Neural cell (in vitro differentiated cells): ENCODE measurements at regions not wholly inside any gene's neighbourhood (a gene's known extent, or its start where the extent isn't known, plus 50 kb on each side); places are given as distances from the start of the nearest gene placed in this dataset.

ENCODE experiments used
- H2AFZ ChIP-seq: fragments of 200-600, 300-800 bp; sonication (generic), shearing (Covaris generic); 2 replicates; pipeline ENCODE4 v1.6.0; 2014; ENCODE audit warnings: low read depth, mild to moderate bottlenecking, antibody characterized with exemption, low read length, moderate library complexity
- H3F3A ChIP-seq: fragments of 200-600 bp; shearing (Covaris generic); 2 replicates; pipeline ENCODE4 v1.6.1; 2016; ENCODE audit warnings: mild to moderate bottlenecking, moderate library complexity, mixed read lengths, antibody characterized with exemption, low read length; ENCODE audit not compliant: insufficient read depth, poor library complexity, severe bottlenecking
- H3K27ac ChIP-seq: fragments of 200-600, 300-800 bp; sonication (generic), shearing (Covaris generic); 2 replicates; pipeline ENCODE4 v1.5.1; 2014; ENCODE audit warnings: mild to moderate bottlenecking, low read length, moderate library complexity
- H3K27me3 ChIP-seq: fragments of 300-800, 200-600 bp; sonication (generic), shearing (Covaris generic); 2 replicates; pipeline ENCODE4 v1.6.0; 2014; ENCODE audit warnings: mild to moderate bottlenecking, low read depth, low read length, moderate library complexity; ENCODE audit not compliant: insufficient read depth
- H3K36me3 ChIP-seq: fragments of 300-800, 200-600 bp; sonication (generic), shearing (Covaris generic); 2 replicates; pipeline ENCODE4 v1.5.1; 2014; ENCODE audit warnings: mild to moderate bottlenecking, antibody characterized with exemption, low read length, moderate library complexity; ENCODE audit not compliant: insufficient read depth
- H3K4me2 ChIP-seq: fragments of 300-800, 200-600 bp; sonication (generic), shearing (Covaris generic); 2 replicates; pipeline ENCODE4 v1.6.0; 2014; ENCODE audit warnings: mild to moderate bottlenecking, low read length
- H3K4me3 ChIP-seq: fragments of 300-800, 200-600 bp; sonication (generic), shearing (Covaris generic); 2 replicates; pipeline ENCODE4 v1.5.1; 2014; ENCODE audit warnings: mild to moderate bottlenecking, low read length, moderate library complexity
- H3K79me2 ChIP-seq: fragments of 200-600 bp; shearing (Covaris generic); replicated peaks from 2 replicates; pipeline ENCODE4 v1.6.0; 2014; ENCODE audit warnings: mild to moderate bottlenecking, low read length, moderate library complexity; ENCODE audit not compliant: insufficient read depth
- H3K9ac ChIP-seq: fragments of 300-800, 200-600 bp; sonication (generic), shearing (Covaris generic); 2 replicates; pipeline ENCODE4 v1.6.1; 2016; ENCODE audit warnings: mild to moderate bottlenecking, low read length, mixed read lengths
- H3K9me2 ChIP-seq: fragments of 200-600 bp; shearing (Covaris generic); 2 replicates; pipeline ENCODE4 v1.6.1; 2016; ENCODE audit warnings: mild to moderate bottlenecking, low read length, mixed read lengths; ENCODE audit not compliant: insufficient read depth
- H3K9me3 ChIP-seq: fragments of 200-600, 300-800 bp; sonication (generic), shearing (Covaris generic); 2 replicates; pipeline ENCODE4 v1.6.1; 2016; ENCODE audit warnings: mild to moderate bottlenecking, mixed run types, low read length, moderate library complexity, mixed read lengths
- H4K20me1 ChIP-seq: fragments of 200-600 bp; shearing (Covaris generic); 2 replicates; pipeline ENCODE4 v1.6.1; 2016; ENCODE audit warnings: mild to moderate bottlenecking, mixed run types; ENCODE audit not compliant: insufficient read depth
- CTCF ChIP-seq: fragments of 450-650 bp; IDR thresholded peaks from 2 replicates; pipeline ENCODE4 v1.5.1; 2014; ENCODE audit warnings: antibody characterized with exemption, mild to moderate bottlenecking, moderate library complexity; ENCODE audit not compliant: poor library complexity, severe bottlenecking
- EP300 ChIP-seq: fragments of 450-650 bp; conservative IDR thresholded peaks from 2 replicates; pipeline ENCODE4 v1.6.1; 2014; ENCODE audit warnings: antibody characterized with exemption, mild to moderate bottlenecking, moderate library complexity; ENCODE audit not compliant: poor library complexity, severe bottlenecking
- EZH2 ChIP-seq: fragments of 200-600, 300-800 bp; shearing (Covaris generic), sonication (generic); IDR thresholded peaks from 2 replicates; pipeline ENCODE4 v1.6.1; 2014; ENCODE audit warnings: antibody characterized with exemption, low read length, borderline replicate concordance, mild to moderate bottlenecking; ENCODE audit not compliant: insufficient read depth, poor library complexity, severe bottlenecking
- MXI1 ChIP-seq: fragments of 450-650 bp; conservative IDR thresholded peaks from 2 replicates; pipeline ENCODE4 v1.6.1; 2014; ENCODE audit warnings: antibody characterized with exemption, mild to moderate bottlenecking; ENCODE audit not compliant: poor library complexity, severe bottlenecking
- POLR2AphosphoS5 ChIP-seq: IDR thresholded peaks from 2 replicates; pipeline ENCODE4 v1.6.1; 2012
- RAD21 ChIP-seq: fragments of 450-650 bp; conservative IDR thresholded peaks from 2 replicates; pipeline ENCODE4 v1.6.1; 2014; ENCODE audit warnings: antibody characterized with exemption, mild to moderate bottlenecking, moderate library complexity
- REST ChIP-seq: IDR thresholded peaks from 2 replicates; pipeline ENCODE4 v1.6.1; 2012; ENCODE audit warnings: borderline replicate concordance
- SMC3 ChIP-seq: fragments of 450-650 bp; conservative IDR thresholded peaks from 2 replicates; pipeline ENCODE4 v1.6.1; 2014; ENCODE audit warnings: antibody characterized with exemption, mild to moderate bottlenecking, moderate library complexity; ENCODE audit not compliant: poor library complexity
- TAF1 ChIP-seq: IDR thresholded peaks from 2 replicates; pipeline ENCODE4 v1.6.1; 2012; ENCODE audit warnings: low read depth

GRCh38 chr12:14310866-14311265, 54.6 kb upstream of the ATF7IP start:
- no peaks in the 10 kb centered on the region for H3K27me3 ChIP-seq
- no peaks in the 10 kb centered on the region for H3K9me3 ChIP-seq
- H3K9ac ChIP-seq, result no peak overlapping the region
- H2AFZ ChIP-seq, result no peak overlapping the region
- H3K27ac ChIP-seq, result no peak overlapping the region
- no peak for TF ChIP-seq POLR2AphosphoS5
- no peak for TF ChIP-seq REST
- TF ChIP-seq EZH2, result no peak
- no peak for TF ChIP-seq MXI1
- TF ChIP-seq TAF1, result no peak
- TF ChIP-seq EP300, result no peak
- no peak for TF ChIP-seq SMC3
- no peak for TF ChIP-seq CTCF
- no peak for TF ChIP-seq RAD21
- H3K4me2 ChIP-seq, result no peak overlapping the region
- no peaks in the 10 kb centered on the region for H3K36me3 ChIP-seq
- H3F3A ChIP-seq, result no peaks in the 10 kb centered on the region
- H4K20me1 ChIP-seq, result no peaks in the 10 kb centered on the region
- no peaks in the 10 kb centered on the region for H3K9me2 ChIP-seq
- H3K79me2 ChIP-seq, result no peaks in the 10 kb centered on the region
- no peak overlapping the region for H3K4me3 ChIP-seq

DNA sequence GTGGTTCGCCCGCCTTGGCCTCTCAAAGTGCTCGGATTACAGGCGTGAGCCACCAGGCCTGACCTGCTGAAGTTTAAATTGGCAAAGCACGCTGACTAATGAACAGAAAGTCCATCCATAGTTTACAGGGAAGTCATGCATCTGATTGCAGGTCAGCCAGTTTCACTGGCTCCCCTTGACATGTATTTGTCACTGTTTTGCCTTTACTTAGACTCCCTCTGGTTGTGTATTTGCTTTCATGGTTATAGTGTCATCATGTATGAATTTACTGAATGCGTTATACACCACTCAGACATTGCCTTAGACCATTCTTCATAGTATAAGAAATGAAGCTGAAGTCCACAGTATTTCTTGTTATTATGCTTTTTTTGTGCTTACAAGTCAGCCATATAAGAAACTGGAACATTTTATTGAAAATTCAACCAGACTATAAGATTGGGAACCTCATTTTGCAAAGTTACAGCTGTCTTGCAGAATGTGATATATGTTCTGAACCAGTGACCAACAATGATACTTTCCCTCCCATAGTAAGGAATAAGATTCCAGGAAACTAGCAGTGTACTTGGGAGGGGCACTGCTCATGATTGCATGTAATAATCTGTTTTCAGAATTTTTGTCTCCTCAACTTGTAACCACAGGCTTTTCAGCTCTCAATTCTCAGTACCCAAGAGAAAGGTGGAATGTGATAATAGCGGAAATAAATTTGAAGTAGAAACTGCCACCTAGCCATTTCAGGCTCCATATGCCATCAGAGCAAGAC, 51.9 kb upstream of the ATF7IP start:
- Histone ChIP-seq H3K9ac (no peak overlapping the region), H3K9me2 (no peaks in the 10 kb centered on the region), H3K9me3 (no peaks in the 10 kb centered on the region), H3K79me2 (no peaks in the 10 kb centered on the region), H3K27me3 (no peaks in the 10 kb centered on the region), H3K4me2 (no peak overlapping the region), H3K27ac (no peak overlapping the region), H3F3A (no peaks in the 10 kb centered on the region), H2AFZ (no peak overlapping the region), H4K20me1 (no peaks in the 10 kb centered on the region), H3K4me3 (no peak overlapping the region), H3K36me3 (no peaks in the 10 kb centered on the region)
- TF ChIP-seq EZH2, result no peak
- TF ChIP-seq REST, result no peak
- TF ChIP-seq CTCF, result no peak
- TF ChIP-seq SMC3, result no peak
- no peak for TF ChIP-seq RAD21
- TF ChIP-seq POLR2AphosphoS5, result no peak
- TF ChIP-seq MXI1, result no peak
- TF ChIP-seq TAF1, result no peak
- TF ChIP-seq EP300, result no peak
